Progenitor cell of endocrine pancreas (in vitro differentiated cells): ENCODE measurements at regions not wholly inside any gene's neighbourhood (a gene's known extent, or its start where the extent isn't known, plus 50 kb on each side); places are given as distances from the start of the nearest gene placed in this dataset.

Source experiments
- DNase-seq: peaks from one replicate; pipeline ENCODE4 v3.0.0; 2021; ENCODE audit warnings: low spot score; ENCODE audit not compliant: unreplicated experiment
- H3K27ac Mint-ChIP-seq: 2 replicates; pipeline ENCODE4 v1.8.0; 2021; ENCODE audit warnings: mild to moderate bottlenecking, moderate library complexity, mixed read lengths
- H3K27me3 Mint-ChIP-seq: 2 replicates; pipeline ENCODE4 v1.8.0; 2021; ENCODE audit warnings: mixed read lengths
- H3K36me3 Mint-ChIP-seq: 2 replicates; pipeline ENCODE4 v1.8.0; 2022; ENCODE audit warnings: mixed read lengths; ENCODE audit not compliant: insufficient read depth
- H3K4me1 Mint-ChIP-seq: 2 replicates; pipeline ENCODE4 v1.8.0; 2021; ENCODE audit warnings: low read depth, mixed read lengths
- H3K4me3 Mint-ChIP-seq: 2 replicates; pipeline ENCODE4 v1.8.0; 2021; ENCODE audit warnings: low read depth, mild to moderate bottlenecking, moderate library complexity, mixed read lengths
- H3K9me3 Mint-ChIP-seq: 2 replicates; pipeline ENCODE4 v1.8.0; 2021; ENCODE audit warnings: low read depth, mixed read lengths
- CTCF ChIP-seq: fragments of 200-600 bp; sonication (generic); IDR thresholded peaks from one replicate; pipeline ENCODE4 v1.5.0; 2021; ENCODE audit warnings: antibody characterized with exemption, mild to moderate bottlenecking; ENCODE audit not compliant: unreplicated experiment

GRCh38 chr17:33888455-33888854 lies 366.6 kb upstream of the CCL2 start:
- no peak overlapping the region for H3K4me3 Mint-ChIP-seq
- no peaks in the 10 kb centered on the region for H3K4me1 Mint-ChIP-seq
- DNase-seq, result no peak
- H3K27ac Mint-ChIP-seq, result no peak overlapping the region
- peaks cover 7% of the 10 kb centered on the region for H3K27me3 Mint-ChIP-seq
- no peaks in the 10 kb centered on the region for H3K36me3 Mint-ChIP-seq
- TF ChIP-seq CTCF, result no peak
- no peaks in the 10 kb centered on the region for H3K9me3 Mint-ChIP-seq

GRCh38 chr17:33889040-33889439 lies 366.0 kb upstream of the CCL2 start:
- H3K27me3 Mint-ChIP-seq, result peaks cover 9% of the 10 kb centered on the region
- H3K27ac Mint-ChIP-seq, result no peak overlapping the region
- no peaks in the 10 kb centered on the region for H3K36me3 Mint-ChIP-seq

GRCh38 chr17:33889766-33890165 lies 365.3 kb upstream of the CCL2 start:
- Mint-ChIP-seq H3K36me3 (no peaks in the 10 kb centered on the region), H3K9me3 (no peaks in the 10 kb centered on the region), H3K4me3 (no peak overlapping the region), H3K4me1 (no peaks in the 10 kb centered on the region), H3K27me3 (peaks cover 11% of the 10 kb centered on the region), H3K27ac (no peak overlapping the region)
- no peak for TF ChIP-seq CTCF
- no peak for DNase-seq

More at GRCh38 chr17:33889040-33889439, 366.0 kb upstream of the CCL2 start:
- no peaks in the 10 kb centered on the region for H3K9me3 Mint-ChIP-seq
- DNase-seq, result no peak
- no peak overlapping the region for H3K4me3 Mint-ChIP-seq
- no peak for TF ChIP-seq CTCF
- no peaks in the 10 kb centered on the region for H3K4me1 Mint-ChIP-seq

GRCh38 chr17:33892717-33893591 lies 362.1 kb upstream of the CCL2 start:
- DNase-seq, result no peak
- Mint-ChIP-seq H3K36me3 (no peaks in the 10 kb centered on the region), H3K9me3 (no peaks in the 10 kb centered on the region), H3K4me1 (no peaks in the 10 kb centered on the region), H3K27ac (no peak overlapping the region), H3K4me3 (no peak overlapping the region), H3K27me3 (peaks cover 9% of the 10 kb centered on the region)
- no peak for TF ChIP-seq CTCF

GRCh38 chr17:33895491-33895890 lies 359.6 kb upstream of the CCL2 start:
- H3K27me3 Mint-ChIP-seq, result peaks cover 3% of the 10 kb centered on the region
- no peaks in the 10 kb centered on the region for H3K9me3 Mint-ChIP-seq
- H3K4me3 Mint-ChIP-seq, result no peak overlapping the region
- no peak overlapping the region for H3K27ac Mint-ChIP-seq
- no peaks in the 10 kb centered on the region for H3K4me1 Mint-ChIP-seq
- DNase-seq, result no peak
- no peak for TF ChIP-seq CTCF
- H3K36me3 Mint-ChIP-seq, result no peaks in the 10 kb centered on the region
